WTC11 (cell line): ENCODE measurements at regions not wholly inside any gene's neighbourhood (a gene's known extent, or its start where the extent isn't known, plus 50 kb on each side); places are given as distances from the start of the nearest gene placed in this dataset.

Experiments used
- NR2C2 ChIP-seq: sonication (generic); formaldehyde crosslinking; IDR thresholded peaks from 2 replicates; pipeline ENCODE4 v1.8.0; 2022; ENCODE audit warnings: mild to moderate bottlenecking, missing genetic modification reagents
- NR3C1 ChIP-seq: sonication (generic); formaldehyde crosslinking; conservative IDR thresholded peaks from 2 replicates; pipeline ENCODE4 v1.8.1; 2023; ENCODE audit warnings: low read depth, mild to moderate bottlenecking, missing genetic modification reagents
- TF ChIP-seq, protein P1 (sequence below): sonication (generic); formaldehyde crosslinking; IDR thresholded peaks from 2 replicates; pipeline ENCODE4 v1.8.1; 2023; ENCODE audit warnings: mild to moderate bottlenecking, moderate library complexity, missing genetic modification reagents
- TF ChIP-seq, protein P2 (sequence below): fragments of 200-600 bp; IDR thresholded peaks from 2 replicates; pipeline ENCODE4 v1.8.0; 2022; ENCODE audit warnings: antibody characterized with exemption

DNA sequence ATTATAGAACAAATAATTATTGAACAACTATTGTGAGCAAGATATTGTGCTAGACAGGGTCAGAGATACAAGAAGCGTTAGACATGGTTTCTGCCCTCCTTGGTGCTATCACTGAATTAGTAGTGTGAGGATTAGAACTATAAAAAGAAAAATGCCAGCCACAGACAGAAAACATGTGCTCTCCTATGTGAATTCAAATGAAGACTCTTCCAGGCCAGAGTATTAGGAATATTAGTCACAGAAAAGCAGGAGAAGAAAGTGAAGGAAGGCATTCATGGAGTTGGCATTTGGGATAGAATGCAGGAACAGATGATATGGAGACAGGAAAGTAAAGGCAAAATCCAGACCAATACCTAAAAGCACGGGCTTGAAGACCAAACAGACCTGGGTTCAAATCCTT lies 179.6 kb upstream of the TENM3 start:
- TF ChIP-seq, protein P1, sequence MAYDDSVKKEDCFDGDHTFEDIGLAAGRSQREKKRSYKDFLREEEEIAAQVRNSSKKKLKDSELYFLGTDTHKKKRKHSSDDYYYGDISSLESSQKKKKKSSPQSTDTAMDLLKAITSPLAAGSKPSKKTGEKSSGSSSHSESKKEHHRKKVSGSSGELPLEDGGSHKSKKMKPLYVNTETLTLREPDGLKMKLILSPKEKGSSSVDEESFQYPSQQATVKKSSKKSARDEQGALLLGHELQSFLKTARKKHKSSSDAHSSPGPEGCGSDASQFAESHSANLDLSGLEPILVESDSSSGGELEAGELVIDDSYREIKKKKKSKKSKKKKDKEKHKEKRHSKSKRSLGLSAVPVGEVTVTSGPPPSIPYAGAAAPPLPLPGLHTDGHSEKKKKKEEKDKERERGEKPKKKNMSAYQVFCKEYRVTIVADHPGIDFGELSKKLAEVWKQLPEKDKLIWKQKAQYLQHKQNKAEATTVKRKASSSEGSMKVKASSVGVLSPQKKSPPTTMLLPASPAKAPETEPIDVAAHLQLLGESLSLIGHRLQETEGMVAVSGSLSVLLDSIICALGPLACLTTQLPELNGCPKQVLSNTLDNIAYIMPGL (CRISPR knock-in tag): no peak
- TF ChIP-seq, protein P2, sequence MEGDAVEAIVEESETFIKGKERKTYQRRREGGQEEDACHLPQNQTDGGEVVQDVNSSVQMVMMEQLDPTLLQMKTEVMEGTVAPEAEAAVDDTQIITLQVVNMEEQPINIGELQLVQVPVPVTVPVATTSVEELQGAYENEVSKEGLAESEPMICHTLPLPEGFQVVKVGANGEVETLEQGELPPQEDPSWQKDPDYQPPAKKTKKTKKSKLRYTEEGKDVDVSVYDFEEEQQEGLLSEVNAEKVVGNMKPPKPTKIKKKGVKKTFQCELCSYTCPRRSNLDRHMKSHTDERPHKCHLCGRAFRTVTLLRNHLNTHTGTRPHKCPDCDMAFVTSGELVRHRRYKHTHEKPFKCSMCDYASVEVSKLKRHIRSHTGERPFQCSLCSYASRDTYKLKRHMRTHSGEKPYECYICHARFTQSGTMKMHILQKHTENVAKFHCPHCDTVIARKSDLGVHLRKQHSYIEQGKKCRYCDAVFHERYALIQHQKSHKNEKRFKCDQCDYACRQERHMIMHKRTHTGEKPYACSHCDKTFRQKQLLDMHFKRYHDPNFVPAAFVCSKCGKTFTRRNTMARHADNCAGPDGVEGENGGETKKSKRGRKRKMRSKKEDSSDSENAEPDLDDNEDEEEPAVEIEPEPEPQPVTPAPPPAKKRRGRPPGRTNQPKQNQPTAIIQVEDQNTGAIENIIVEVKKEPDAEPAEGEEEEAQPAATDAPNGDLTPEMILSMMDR: no peak
- TF ChIP-seq NR2C2: no peak
- no peak for TF ChIP-seq NR3C1 (CRISPR knock-in tag)
